ENCODE measurements at regions not wholly inside any gene's neighbourhood (a gene's known extent, or its start where the extent isn't known, plus 50 kb on each side); places are given as distances from the start of the nearest gene placed in this dataset.

- WGBS (ENCODE audit: insufficient coverage), result 86% methylated on average over 2 of the region's 4 CpGs
- POLR2A ChIA-PET, result no interaction called here
- Mint-ChIP-seq H3K4me1 (peaks cover 20 to 39% (median 37%) of the 10 kb centered on the region in 3 donors), H3K27ac (no peak overlapping the region), H3K4me3 (no peak overlapping the region), H3K9me3 (no peaks in the 10 kb centered on the region), H3K36me3 (no peaks in the 10 kb centered on the region), H3K27me3 (no peaks in the 10 kb centered on the region)
- H3K4me1 ChIP-seq (ENCODE audit: control insufficient read depth in 1 of 2, extremely low read depth in 1 of 2, insufficient read depth in 2 of 2, low read length in 2 of 2), result peaks cover 0 to 13% of the 10 kb centered on the region in 2 experiments
- H3K9me3 ChIP-seq, result no peaks in the 10 kb centered on the region
- CTCF ChIA-PET, result no interaction called here
- H3K27ac ChIP-seq (ENCODE audit: low read length), result no peak overlapping the region
- H3K4me3 ChIP-seq (ENCODE audit: control insufficient read depth in 1 of 2, extremely low read depth in 1 of 2, low read length in 1 of 2), result no peak overlapping the region
- ATAC-seq (replicated peaks in 1 of 4) (no peak), DNase-seq (no peak)
- no peaks in the 10 kb centered on the region for H3K27me3 ChIP-seq (replicated peaks in 1 of 2; ENCODE audit: control insufficient read depth in 2 of 2, extremely low read depth in 1 of 2, insufficient read depth in 2 of 2, low read length in 1 of 2)
- H3K36me3 ChIP-seq (ENCODE audit: control insufficient read depth in 2 of 2, extremely low read depth in 1 of 2, insufficient read depth in 1 of 2, low read length in 1 of 2), result no peaks in the 10 kb centered on the region
Measured at GRCh38 chr13:104979281-104980030, 1556.0 kb downstream of the EFNB2 start.

- Histone ChIP-seq H3K4me1 (ENCODE audit: control insufficient read depth in 1 of 2, extremely low read depth in 1 of 2, insufficient read depth in 2 of 2, low read length in 2 of 2) (peaks cover 0 to 6% of the 10 kb centered on the region in 2 experiments), H3K4me3 (ENCODE audit: control insufficient read depth in 1 of 2, extremely low read depth in 1 of 2, low read length in 1 of 2) (no peak overlapping the region), H3K9me3 (no peaks in the 10 kb centered on the region), H3K27ac (ENCODE audit: low read length) (no peak overlapping the region), H3K27me3 (replicated peaks in 1 of 2; ENCODE audit: control insufficient read depth in 2 of 2, extremely low read depth in 1 of 2, insufficient read depth in 2 of 2, low read length in 1 of 2) (no peaks in the 10 kb centered on the region), H3K36me3 (ENCODE audit: control insufficient read depth in 2 of 2, extremely low read depth in 1 of 2, insufficient read depth in 1 of 2, low read length in 1 of 2) (no peaks in the 10 kb centered on the region)
- Mint-ChIP-seq H3K27me3 (no peaks in the 10 kb centered on the region), H3K9me3 (no peaks in the 10 kb centered on the region), H3K4me3 (no peak overlapping the region), H3K36me3 (no peaks in the 10 kb centered on the region), H3K4me1 (peaks cover 12 to 27% (median 22%) of the 10 kb centered on the region in 3 donors), H3K27ac (no peak overlapping the region)
- WGBS (ENCODE audit: insufficient coverage), result no CpG with 5 or more reads among the region's 2 CpGs
- ChIA-PET CTCF (no interaction called here), POLR2A (interaction anchor here in 1 of 2 donors (0.6 kb wide), 1 partner anchor 13 kb away, joined by 3 read pairs; no protein-coding TSS in a partner anchor)
- ATAC-seq (replicated peaks in 1 of 4) (no peak), DNase-seq (no peak)
Measured at GRCh38 chr13:104976986-104977385, 1558.5 kb downstream of the EFNB2 start.

GRCh38 chr13:104975272-104975671 is 1560.2 kb downstream of the EFNB2 start:
- no peak for DNase-seq
- no peak for ATAC-seq (replicated peaks in 1 of 4)
- Mint-ChIP-seq H3K27ac (no peak overlapping the region), H3K36me3 (no peaks in the 10 kb centered on the region), H3K9me3 (no peaks in the 10 kb centered on the region), H3K4me3 (no peak overlapping the region), H3K4me1 (peaks cover 12 to 22% (median 13%) of the 10 kb centered on the region in 3 donors), H3K27me3 (no peaks in the 10 kb centered on the region)
- Histone ChIP-seq H3K27me3 (replicated peaks in 1 of 2; ENCODE audit: control insufficient read depth in 2 of 2, extremely low read depth in 1 of 2, insufficient read depth in 2 of 2, low read length in 1 of 2) (no peaks in the 10 kb centered on the region), H3K27ac (ENCODE audit: low read length) (no peak overlapping the region), H3K4me3 (ENCODE audit: control insufficient read depth in 1 of 2, extremely low read depth in 1 of 2, low read length in 1 of 2) (no peak overlapping the region), H3K9me3 (no peaks in the 10 kb centered on the region), H3K36me3 (ENCODE audit: control insufficient read depth in 2 of 2, extremely low read depth in 1 of 2, insufficient read depth in 1 of 2, low read length in 1 of 2) (no peaks in the 10 kb centered on the region), H3K4me1 (ENCODE audit: control insufficient read depth in 1 of 2, extremely low read depth in 1 of 2, insufficient read depth in 2 of 2, low read length in 2 of 2) (peaks cover 0 to 6% of the 10 kb centered on the region in 2 experiments)
- ChIA-PET CTCF (interaction anchor here in 1 of 2 donors (0.6 kb wide), 1 partner anchor 11 kb away, joined by 4 read pairs; no protein-coding TSS in a partner anchor), POLR2A (interaction anchor here in 1 of 2 donors (0.6 kb wide), 1 partner anchor 21 kb away, joined by 4 read pairs; no protein-coding TSS in a partner anchor)
- no CpG with 5 or more reads among the region's 4 CpGs for WGBS (ENCODE audit: insufficient coverage)

- Histone ChIP-seq H3K4me1 (ENCODE audit: control insufficient read depth in 1 of 2, extremely low read depth in 1 of 2, insufficient read depth in 2 of 2, low read length in 2 of 2) (no peaks in the 10 kb centered on the region), H3K36me3 (ENCODE audit: control insufficient read depth in 2 of 2, extremely low read depth in 1 of 2, insufficient read depth in 1 of 2, low read length in 1 of 2) (no peaks in the 10 kb centered on the region), H3K27ac (ENCODE audit: low read length) (no peak overlapping the region), H3K9me3 (no peaks in the 10 kb centered on the region), H3K4me3 (ENCODE audit: control insufficient read depth in 1 of 2, extremely low read depth in 1 of 2, low read length in 1 of 2) (no peak overlapping the region), H3K27me3 (replicated peaks in 1 of 2; ENCODE audit: control insufficient read depth in 2 of 2, extremely low read depth in 1 of 2, insufficient read depth in 2 of 2, low read length in 1 of 2) (no peaks in the 10 kb centered on the region)
- Mint-ChIP-seq H3K4me1 (no peaks in the 10 kb centered on the region), H3K27me3 (no peaks in the 10 kb centered on the region), H3K27ac (no peak overlapping the region), H3K9me3 (no peaks in the 10 kb centered on the region), H3K36me3 (no peaks in the 10 kb centered on the region), H3K4me3 (no peak overlapping the region)
- DNase-seq (no peak), ATAC-seq (replicated peaks in 1 of 4) (no peak)
- WGBS (ENCODE audit: insufficient coverage), result no CpG with 5 or more reads among the region's 3 CpGs
- ChIA-PET CTCF (no interaction called here), POLR2A (no interaction called here)
Measured at GRCh38 chr13:104968876-104969275, 1566.6 kb downstream of the EFNB2 start.

- no peaks in the 10 kb centered on the region for H3K4me1 ChIP-seq (ENCODE audit: control insufficient read depth in 1 of 2, extremely low read depth in 1 of 2, insufficient read depth in 2 of 2, low read length in 2 of 2)
- no peaks in the 10 kb centered on the region for H3K9me3 Mint-ChIP-seq
- no peak overlapping the region for H3K27ac ChIP-seq (ENCODE audit: low read length)
- no peaks in the 10 kb centered on the region for H3K4me1 Mint-ChIP-seq
- no peaks in the 10 kb centered on the region for H3K36me3 Mint-ChIP-seq
- POLR2A ChIA-PET, result interaction anchor here in 1 of 2 donors (0.6 kb wide), 1 partner anchor 86 kb away, joined by 5 read pairs; no protein-coding TSS in a partner anchor
- WGBS (ENCODE audit: insufficient coverage), result no CpG with 5 or more reads among the region's 9 CpGs
- DNase-seq (no peak), ATAC-seq (replicated peaks in 1 of 4) (no peak)
- H3K27me3 Mint-ChIP-seq, result no peaks in the 10 kb centered on the region
- no peak overlapping the region for H3K27ac Mint-ChIP-seq
- CTCF ChIA-PET, result no interaction called here
- no peaks in the 10 kb centered on the region for H3K9me3 ChIP-seq
- no peak overlapping the region for H3K4me3 Mint-ChIP-seq
- no peaks in the 10 kb centered on the region for H3K27me3 ChIP-seq (replicated peaks in 1 of 2; ENCODE audit: control insufficient read depth in 2 of 2, extremely low read depth in 1 of 2, insufficient read depth in 2 of 2, low read length in 1 of 2)
- H3K36me3 ChIP-seq (ENCODE audit: control insufficient read depth in 2 of 2, extremely low read depth in 1 of 2, insufficient read depth in 1 of 2, low read length in 1 of 2), result no peaks in the 10 kb centered on the region
- no peak overlapping the region for H3K4me3 ChIP-seq (ENCODE audit: control insufficient read depth in 1 of 2, extremely low read depth in 1 of 2, low read length in 1 of 2)
Measured at GRCh38 chr13:104967836-104968630, 1567.4 kb downstream of the EFNB2 start.

DNA sequence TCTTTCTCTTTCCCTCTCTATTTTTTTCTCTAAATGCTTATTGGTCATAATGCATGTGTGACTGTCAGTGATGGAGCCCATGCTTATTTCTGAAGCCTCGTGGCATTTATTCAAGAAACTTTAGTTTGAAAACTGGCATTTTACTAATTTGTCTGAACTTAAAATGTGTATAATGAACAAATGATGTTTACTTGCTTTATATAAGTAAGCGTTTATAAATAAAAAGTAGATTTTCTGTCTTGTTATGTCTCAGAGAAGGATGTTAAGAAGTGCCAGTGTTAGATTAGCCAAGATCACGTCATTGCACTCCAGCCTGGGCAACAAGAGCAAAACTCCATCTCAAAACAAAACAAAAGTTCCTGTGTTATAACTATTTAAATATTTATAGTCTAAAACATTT is 1568.1 kb downstream of the EFNB2 start:
- H3K4me1 Mint-ChIP-seq, result no peaks in the 10 kb centered on the region
- Histone ChIP-seq H3K27me3 (replicated peaks in 1 of 2; ENCODE audit: control insufficient read depth in 2 of 2, extremely low read depth in 1 of 2, insufficient read depth in 2 of 2, low read length in 1 of 2) (no peaks in the 10 kb centered on the region), H3K4me3 (ENCODE audit: control insufficient read depth in 1 of 2, extremely low read depth in 1 of 2, low read length in 1 of 2) (no peak overlapping the region), H3K36me3 (ENCODE audit: control insufficient read depth in 2 of 2, extremely low read depth in 1 of 2, insufficient read depth in 1 of 2, low read length in 1 of 2) (no peaks in the 10 kb centered on the region), H3K9me3 (no peaks in the 10 kb centered on the region), H3K27ac (ENCODE audit: low read length) (no peak overlapping the region), H3K4me1 (ENCODE audit: control insufficient read depth in 1 of 2, extremely low read depth in 1 of 2, insufficient read depth in 2 of 2, low read length in 2 of 2) (no peaks in the 10 kb centered on the region)
- H3K9me3 Mint-ChIP-seq, result no peaks in the 10 kb centered on the region
- ATAC-seq (replicated peaks in 1 of 4), result no peak
- H3K36me3 Mint-ChIP-seq, result no peaks in the 10 kb centered on the region
- H3K27me3 Mint-ChIP-seq, result no peaks in the 10 kb centered on the region
- no peak overlapping the region for H3K27ac Mint-ChIP-seq
- no peak overlapping the region for H3K4me3 Mint-ChIP-seq
- ChIA-PET CTCF (no interaction called here), POLR2A (no interaction called here)
- DNase-seq, result no peak
- no CpG with 5 or more reads among the region's 3 CpGs for WGBS (ENCODE audit: insufficient coverage)
